WTC11 (cell line): ENCODE measurements at regions not wholly inside any gene's neighbourhood (a gene's known extent, or its start where the extent isn't known, plus 50 kb on each side); places are given as distances from the start of the nearest gene placed in this dataset.

Experiments used
- ATAC-seq: fragments of 200-7000 bp; cut with Tn5 transposase; 2 replicates; pipeline ENCODE4 v1.10.0; 2021; ENCODE audit warnings: mild to moderate bottlenecking, moderate library complexity
- CTCF ChIA-PET: fragments of 300-600 bp; sonication (Branson Sonifier 250); formaldehyde crosslinking; loops from one replicate; lab custom pipeline; 2021; ENCODE audit warnings: antibody characterized with exemption; lab: Charles Lee
- POLR2A ChIA-PET: fragments of 350-600 bp; sonication (Branson Sonifier 250); formaldehyde crosslinking; loops from one replicate; lab custom pipeline; 2021; ENCODE audit warnings: antibody characterized with exemption; lab: Charles Lee
- DNase-seq: peaks from one replicate; pipeline ENCODE4 v3.0.0; 2021; ENCODE audit warnings: low spot score
- H3K27ac Mint-ChIP-seq: 2 replicates; pipeline ENCODE4 v1.8.0; 2021; ENCODE audit warnings: mixed read lengths
- H3K27me3 Mint-ChIP-seq: 2 replicates; pipeline ENCODE4 v1.8.0; 2021; ENCODE audit warnings: low read depth, mild to moderate bottlenecking, moderate library complexity, mixed read lengths
- H3K36me3 Mint-ChIP-seq: 2 replicates; pipeline ENCODE4 v1.8.0; 2021; ENCODE audit warnings: mixed read lengths
- H3K4me1 Mint-ChIP-seq: 2 replicates; pipeline ENCODE4 v1.8.0; 2022; ENCODE audit warnings: mixed read lengths
- H3K4me3 Mint-ChIP-seq: 2 replicates; pipeline ENCODE4 v1.8.0; 2021; ENCODE audit warnings: mild to moderate bottlenecking, moderate library complexity, mixed read lengths
- H3K9me3 Mint-ChIP-seq: 2 replicates; pipeline ENCODE4 v1.8.0; 2021; ENCODE audit warnings: mixed read lengths
- CBFB ChIP-seq: sonication (generic); formaldehyde crosslinking; IDR thresholded peaks from 2 replicates; pipeline ENCODE4 v1.8.1; 2022; ENCODE audit warnings: mild to moderate bottlenecking, low read depth, missing genetic modification reagents
- CDX4 ChIP-seq: fragments of 250-450 bp; sonication (Bioruptor Pico); IDR thresholded peaks from 2 replicates; pipeline ENCODE4 v1.9.0; 2021; ENCODE audit warnings: moderate library complexity, mild to moderate bottlenecking, inconsistent platforms, borderline replicate concordance
- CREM ChIP-seq: sonication (generic); formaldehyde crosslinking; IDR thresholded peaks from 2 replicates; pipeline ENCODE4 v1.8.1; 2022; ENCODE audit warnings: mild to moderate bottlenecking, missing genetic modification reagents, moderate library complexity
- ELF4 ChIP-seq: sonication (generic); formaldehyde crosslinking; IDR thresholded peaks from 2 replicates; pipeline ENCODE4 v1.8.1; 2022; ENCODE audit warnings: low read depth, mild to moderate bottlenecking, moderate library complexity, missing genetic modification reagents
- FOXP1 ChIP-seq: sonication (generic); formaldehyde crosslinking; IDR thresholded peaks from 2 replicates; pipeline ENCODE4 v1.8.0; 2022; ENCODE audit warnings: missing genetic modification reagents, mild to moderate bottlenecking, moderate library complexity, borderline replicate concordance
- GABPB1 ChIP-seq: sonication (generic); formaldehyde crosslinking; IDR thresholded peaks from 2 replicates; pipeline ENCODE4 v1.8.1; 2023; ENCODE audit warnings: mild to moderate bottlenecking, missing genetic modification reagents
- GRHL2 ChIP-seq: fragments of 250-450 bp; sonication (Bioruptor Pico); IDR thresholded peaks from 2 replicates; pipeline ENCODE4 v1.8.0; 2022; ENCODE audit warnings: mild to moderate bottlenecking, moderate library complexity; ENCODE audit not compliant: insufficient replicate concordance, severe bottlenecking
- HMGA2 ChIP-seq: fragments of 250-450 bp; sonication (Bioruptor Pico); IDR thresholded peaks from 2 replicates; pipeline ENCODE4 v1.4.0; 2021; ENCODE audit warnings: mild to moderate bottlenecking, moderate library complexity
- HMGXB4 ChIP-seq: sonication (generic); formaldehyde crosslinking; IDR thresholded peaks from 2 replicates; pipeline ENCODE4 v1.8.1; 2023; ENCODE audit warnings: mild to moderate bottlenecking, moderate library complexity, missing genetic modification reagents
- MYBL2 ChIP-seq: sonication (generic); formaldehyde crosslinking; IDR thresholded peaks from 2 replicates; pipeline ENCODE4 v1.8.1; 2023; ENCODE audit warnings: mild to moderate bottlenecking, moderate library complexity, missing genetic modification reagents
- NFE2L1 ChIP-seq: sonication (generic); formaldehyde crosslinking; IDR thresholded peaks from 2 replicates; pipeline ENCODE4 v1.8.1; 2023; ENCODE audit warnings: missing genetic modification reagents
- NFYB ChIP-seq: sonication (generic); formaldehyde crosslinking; conservative IDR thresholded peaks from 2 replicates; pipeline ENCODE4 v1.8.0; 2022; ENCODE audit warnings: low read depth, missing genetic modification reagents
- PRRX2 ChIP-seq: fragments of 250-450 bp; sonication (Bioruptor Pico); IDR thresholded peaks from 2 replicates; pipeline ENCODE4 v1.8.0; 2021; ENCODE audit warnings: mild to moderate bottlenecking
- RORB ChIP-seq: fragments of 250-450 bp; sonication (Bioruptor Pico); IDR thresholded peaks from 2 replicates; pipeline ENCODE4 v1.9.0; 2021; ENCODE audit warnings: mild to moderate bottlenecking
- SOX15 ChIP-seq: fragments of 250-450 bp; sonication (Bioruptor Pico); IDR thresholded peaks from 2 replicates; pipeline ENCODE4 v1.9.0; 2021; ENCODE audit warnings: mild to moderate bottlenecking
- TCF7 ChIP-seq: sonication (generic); formaldehyde crosslinking; IDR thresholded peaks from 2 replicates; pipeline ENCODE4 v1.8.0; 2022; ENCODE audit warnings: mild to moderate bottlenecking, low read depth, missing genetic modification reagents, moderate library complexity
- TEAD4 ChIP-seq: sonication (generic); formaldehyde crosslinking; IDR thresholded peaks from 2 replicates; pipeline ENCODE4 v1.8.0; 2022; ENCODE audit warnings: mild to moderate bottlenecking, missing genetic modification reagents
- ZBTB21 ChIP-seq: sonication (generic); formaldehyde crosslinking; IDR thresholded peaks from 2 replicates; pipeline ENCODE4 v1.8.1; 2023; ENCODE audit warnings: mild to moderate bottlenecking, missing genetic modification reagents, borderline replicate concordance
- ZNF219 ChIP-seq: sonication (generic); formaldehyde crosslinking; IDR thresholded peaks from 2 replicates; pipeline ENCODE4 v1.8.0; 2023; ENCODE audit warnings: missing genetic modification reagents, mild to moderate bottlenecking, borderline replicate concordance
- ZNF232 ChIP-seq: sonication (generic); formaldehyde crosslinking; IDR thresholded peaks from 2 replicates; pipeline ENCODE4 v1.8.0; 2022; ENCODE audit warnings: mild to moderate bottlenecking, missing genetic modification reagents
- ZNF263 ChIP-seq: sonication (generic); formaldehyde crosslinking; IDR thresholded peaks from 2 replicates; pipeline ENCODE4 v1.8.1; 2022; ENCODE audit warnings: low read depth, mild to moderate bottlenecking, moderate library complexity, missing genetic modification reagents
- ZNF317 ChIP-seq: sonication (generic); formaldehyde crosslinking; IDR thresholded peaks from 2 replicates; pipeline ENCODE4 v1.8.1; 2023; ENCODE audit warnings: low read depth, mild to moderate bottlenecking, moderate library complexity, missing genetic modification reagents, borderline replicate concordance
- ZNF396 ChIP-seq: fragments of 250-450 bp; sonication (Bioruptor Pico); IDR thresholded peaks from 2 replicates; pipeline ENCODE4 v1.8.0; 2021; ENCODE audit warnings: mild to moderate bottlenecking, moderate library complexity, borderline replicate concordance
- ZNF512 ChIP-seq: sonication (generic); formaldehyde crosslinking; IDR thresholded peaks from 2 replicates; pipeline ENCODE4 v1.8.1; 2022; ENCODE audit warnings: missing genetic modification reagents, borderline replicate concordance
- ZNF671 ChIP-seq: fragments of 250-450 bp; sonication (Bioruptor Pico); IDR thresholded peaks from 2 replicates; pipeline ENCODE4 v1.8.0; 2021; ENCODE audit warnings: mild to moderate bottlenecking

- TF ChIP-seq ZNF219 (CRISPR knock-in tag) = no peak
- no peak for TF ChIP-seq ZNF263 (CRISPR knock-in tag)
- TF ChIP-seq FOXP1 (CRISPR knock-in tag) = no peak
- no peak for TF ChIP-seq SOX15
- TF ChIP-seq CDX4 = no peak
- no peak for TF ChIP-seq MYBL2 (CRISPR knock-in tag)
- no peak for TF ChIP-seq RORB (CRISPR knock-in tag)
- no peak for TF ChIP-seq CREM (CRISPR knock-in tag)
- no peak for TF ChIP-seq ELF4
- TF ChIP-seq, all 79 proteins: peak for 0
- no peak for ATAC-seq
- DNase-seq = peak; percentile 25
- Mint-ChIP-seq H3K4me1 (0 out of 2 replicates have a peak, but pooled peaks cover 4% of the 10 kb centered on the region), H3K27me3 (no peaks in the 10 kb centered on the region), H3K36me3 (no peaks in the 10 kb centered on the region), H3K4me3 (no peak overlapping the region), H3K27ac (no peak overlapping the region), H3K9me3 (peaks cover 10% of the 10 kb centered on the region)
- ChIA-PET CTCF (no interaction called here), POLR2A (no interaction called here)
These were observed 116.4 kb upstream of the MKI67 start for GRCh38 chr10:128242641-128243040.

- TF ChIP-seq TEAD4 (CRISPR knock-in tag) = no peak
- no peak for TF ChIP-seq TCF7 (CRISPR knock-in tag)
- no peak for TF ChIP-seq NFE2L1 (CRISPR knock-in tag)
- TF ChIP-seq ZNF396 (CRISPR knock-in tag) = no peak
- no peak for TF ChIP-seq ZNF671
- no peak for TF ChIP-seq NFYB
- no peak for TF ChIP-seq HMGA2 (CRISPR knock-in tag)
- no peak for TF ChIP-seq ZBTB21
- TF ChIP-seq ZNF512 (CRISPR knock-in tag) = no peak
- ATAC-seq (no peak), DNase-seq (no peak)
- ChIA-PET CTCF (interaction anchor here (2.1 kb wide), 1 partner anchor 33 kb away, joined by 9 read pairs; no protein-coding TSS in a partner anchor), POLR2A (no interaction called here)
- no peak overlapping the region for H3K4me3 Mint-ChIP-seq
- no peaks in the 10 kb centered on the region for H3K36me3 Mint-ChIP-seq
- H3K4me1 Mint-ChIP-seq = no peaks in the 10 kb centered on the region
- no peak overlapping the region for H3K27ac Mint-ChIP-seq
- peaks cover 10% of the 10 kb centered on the region for H3K9me3 Mint-ChIP-seq
- H3K27me3 Mint-ChIP-seq = no peaks in the 10 kb centered on the region; the same call in 1 of the 2 replicates
These were observed 118.8 kb upstream of the MKI67 start for GRCh38 chr10:128245026-128245425.

GRCh38 chr10:128247576-128247975 is 121.4 kb upstream of the MKI67 start:
- Mint-ChIP-seq H3K4me1 (peaks cover 4% of the 10 kb centered on the region; the same call in 1 of the 2 replicates), H3K36me3 (no peaks in the 10 kb centered on the region), H3K9me3 (peaks cover 16% of the 10 kb centered on the region), H3K27ac (no peak overlapping the region), H3K4me3 (no peak overlapping the region), H3K27me3 (no peaks in the 10 kb centered on the region; the same call in 1 of the 2 replicates)
- no peak for DNase-seq
- TF ChIP-seq GRHL2 (CRISPR knock-in tag) (no peak), ELF4 (no peak), TEAD4 (CRISPR knock-in tag) (no peak), ZNF232 (CRISPR knock-in tag) (no peak), ZNF317 (CRISPR knock-in tag) (no peak), PRRX2 (CRISPR knock-in tag) (no peak), GABPB1 (CRISPR knock-in tag) (no peak), CBFB (CRISPR knock-in tag) (no peak), ZNF512 (CRISPR knock-in tag) (no peak), HMGXB4 (CRISPR knock-in tag) (no peak)
- no peak for ATAC-seq
- POLR2A ChIA-PET = no interaction called here
- CTCF ChIA-PET = interaction anchor here (1.0 to 1.9 kb wide), 2 partner anchors 20 to 36 kb away, joined by 3 to 7 read pairs; no protein-coding TSS in a partner anchor
